GM23248 (cell line): ENCODE measurements at regions not wholly inside any gene's neighbourhood (a gene's known extent, or its start where the extent isn't known, plus 50 kb on each side); places are given as distances from the start of the nearest gene placed in this dataset.

Source experiments
- DNase-seq: peaks from one replicate; pipeline ENCODE4 v3.0.0-alpha.2; 2015
- H2AFZ ChIP-seq: fragments of 200-600 bp; sonication (generic); 2 replicates; pipeline ENCODE4 v1.6.1; 2016; ENCODE audit warnings: antibody characterized with exemption
- H3F3A ChIP-seq: fragments of 200-600 bp; sonication (generic); 2 replicates; pipeline ENCODE4 v1.6.1; 2016; ENCODE audit warnings: mild to moderate bottlenecking, antibody characterized with exemption, mixed run types; ENCODE audit not compliant: insufficient read depth
- H3K27ac ChIP-seq: fragments of 200-600 bp; sonication (generic); 2 replicates; pipeline ENCODE4 v1.5.1; 2016; ENCODE audit warnings: mild to moderate bottlenecking
- H3K27me3 ChIP-seq: fragments of 200-600 bp; sonication (generic); replicated peaks from 2 replicates; pipeline ENCODE4 v1.6.1; 2016; ENCODE audit warnings: mild to moderate bottlenecking; ENCODE audit not compliant: insufficient read depth
- H3K36me3 ChIP-seq: fragments of 200-600 bp; sonication (generic); 2 replicates; pipeline ENCODE4 v1.6.1; 2016; ENCODE audit warnings: low read depth, mild to moderate bottlenecking
- H3K4me1 ChIP-seq: fragments of 200-600 bp; sonication (generic); 2 replicates; pipeline ENCODE4 v1.6.1; 2016; ENCODE audit warnings: mild to moderate bottlenecking; ENCODE audit not compliant: insufficient read depth
- H3K4me2 ChIP-seq: fragments of 200-600 bp; sonication (generic); one replicate; pipeline ENCODE4 v1.6.1; 2016; ENCODE audit warnings: mild to moderate bottlenecking; ENCODE audit not compliant: unreplicated experiment
- H3K4me3 ChIP-seq: fragments of 200-600 bp; sonication (generic); 2 replicates; pipeline ENCODE4 v1.5.1; 2016; ENCODE audit warnings: mild to moderate bottlenecking
- H3K79me2 ChIP-seq: fragments of 200-600 bp; sonication (generic); 2 replicates; pipeline ENCODE4 v1.6.1; 2016; ENCODE audit warnings: mild to moderate bottlenecking; ENCODE audit not compliant: insufficient read depth
- H3K9ac ChIP-seq: fragments of 200-600 bp; sonication (generic); 2 replicates; pipeline ENCODE4 v1.6.1; 2016; ENCODE audit warnings: mild to moderate bottlenecking
- H3K9me2 ChIP-seq: fragments of 200-600 bp; sonication (generic); 2 replicates; pipeline ENCODE4 v1.6.1; 2016; ENCODE audit warnings: mixed run types, mild to moderate bottlenecking, moderate library complexity; ENCODE audit not compliant: insufficient read depth
- H3K9me3 ChIP-seq: fragments of 200-600 bp; sonication (generic); one replicate; pipeline ENCODE4 v1.6.1; 2017; ENCODE audit warnings: low read depth
- H4K20me1 ChIP-seq: fragments of 200-600 bp; sonication (generic); 2 replicates; pipeline ENCODE4 v1.6.0; 2016; ENCODE audit not compliant: insufficient read depth
- EZH2 ChIP-seq: fragments of 200-600 bp; sonication (generic); IDR thresholded peaks from 2 replicates; pipeline ENCODE4 v1.6.1; 2018; ENCODE audit warnings: antibody characterized with exemption, mild to moderate bottlenecking; ENCODE audit not compliant: insufficient read depth, poor library complexity, severe bottlenecking
- EZH2phosphoT487 ChIP-seq: fragments of 200-600 bp; sonication (generic); IDR thresholded peaks from 2 replicates; pipeline ENCODE4 v1.6.1; 2018; ENCODE audit warnings: antibody characterized with exemption, moderate library complexity, mild to moderate bottlenecking, low read depth; ENCODE audit not compliant: insufficient read depth
- WGBS, 2 experiments: methylation state at CpG; one replicate each; pipeline ENCODE4 v1.1.6; 2015 to 2017; ENCODE audit warnings: low lambda C conversion rate in 2 of 2, low coverage in 1 of 2; ENCODE audit errors: missing lambda C conversion rate in 2 of 2; 5-methylcytosine and 5-hydroxymethylcytosine counted together
- in situ Hi-C: fragments of 300-500 bp; cut with MboI; formaldehyde crosslinking; loops from 2 replicates; pipeline ENCODE4 v1.15.0; 2020

DNA sequence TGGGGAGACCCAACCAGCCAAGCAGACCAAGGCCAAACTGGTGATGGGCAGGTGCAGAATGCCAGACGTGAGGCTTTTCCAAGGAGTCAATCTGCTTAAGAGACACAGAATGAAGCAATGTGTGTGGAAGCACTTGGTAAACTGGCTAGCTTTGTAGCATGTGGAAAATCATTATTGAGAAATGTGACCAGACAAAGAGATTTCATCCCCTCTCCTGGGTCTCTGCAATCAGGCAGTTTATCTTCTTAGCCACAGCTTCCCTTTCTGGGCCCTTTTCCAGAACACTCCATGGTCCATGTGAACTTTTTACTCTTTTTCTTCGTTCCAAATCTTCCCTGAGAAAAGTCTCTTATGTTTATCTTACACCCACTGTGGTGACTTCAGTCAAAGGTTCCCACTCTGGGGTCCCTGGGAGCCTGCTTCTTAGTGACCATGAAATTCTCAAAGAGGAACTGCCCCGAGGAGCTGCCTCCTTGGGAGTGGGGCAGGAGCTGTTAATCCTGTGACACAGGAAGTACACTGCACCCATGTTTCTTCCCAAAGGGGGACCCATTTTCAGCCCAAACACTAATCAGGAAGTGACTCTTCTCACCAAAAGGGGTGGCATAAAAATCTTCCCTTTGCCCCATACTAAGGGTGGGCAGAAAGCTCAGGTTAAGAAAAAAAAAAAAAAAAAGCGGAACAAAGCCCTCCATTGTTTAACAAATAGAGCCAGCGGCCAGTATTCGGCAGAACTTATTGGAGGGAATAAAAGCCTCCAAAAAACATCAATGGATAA is 346.2 kb upstream of the ASIC2 start:
- Histone ChIP-seq H3K27ac (no peak overlapping the region), H3K79me2 (no peaks in the 10 kb centered on the region), H3K9me2 (no peaks in the 10 kb centered on the region), H3F3A (no peaks in the 10 kb centered on the region), H2AFZ (no peak overlapping the region), H3K9ac (no peak overlapping the region), H3K36me3 (no peaks in the 10 kb centered on the region), H3K4me2 (no peak overlapping the region), H3K9me3 (no peaks in the 10 kb centered on the region), H3K4me3 (no peak overlapping the region), H3K4me1 (no peaks in the 10 kb centered on the region), H3K27me3 (no peaks in the 10 kb centered on the region), H4K20me1 (no peaks in the 10 kb centered on the region)
- in situ Hi-C loops: no loop called here
- WGBS, 2 experiments: 39 to 40% methylated on average over 6 of the region's 6 CpGs
- DNase-seq: no peak
- TF ChIP-seq EZH2phosphoT487 (no peak), EZH2 (no peak)

DNA sequence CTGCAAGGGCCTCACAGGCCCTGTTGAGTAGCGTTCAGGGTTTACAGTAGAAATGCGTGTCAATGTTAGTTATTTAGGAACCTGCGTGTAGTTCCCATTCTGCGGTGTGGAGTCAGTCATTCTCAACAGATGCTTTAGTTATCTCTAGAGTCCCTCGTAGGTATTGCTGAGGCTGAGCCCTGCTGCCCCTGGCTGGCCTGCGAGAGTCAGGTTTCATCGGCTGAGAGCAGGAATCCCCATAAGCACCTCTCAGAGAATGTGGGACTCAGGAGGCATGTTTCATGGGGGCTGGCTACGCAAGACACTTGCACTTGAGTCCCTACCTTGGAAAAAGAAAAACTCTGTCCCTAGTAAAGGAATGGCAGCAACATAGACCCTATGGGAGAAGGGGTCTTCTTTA is 347.5 kb upstream of the ASIC2 start:
- TF ChIP-seq EZH2: no peak
- no peak for TF ChIP-seq EZH2phosphoT487
- Histone ChIP-seq H2AFZ (no peak overlapping the region), H3K4me2 (no peak overlapping the region), H3K27ac (no peak overlapping the region), H3K79me2 (no peaks in the 10 kb centered on the region), H3K36me3 (no peaks in the 10 kb centered on the region), H3K9ac (no peak overlapping the region), H3K27me3 (no peaks in the 10 kb centered on the region), H4K20me1 (no peaks in the 10 kb centered on the region), H3K9me2 (no peaks in the 10 kb centered on the region), H3K4me3 (no peak overlapping the region), H3K9me3 (no peaks in the 10 kb centered on the region), H3F3A (no peaks in the 10 kb centered on the region), H3K4me1 (no peaks in the 10 kb centered on the region)
- WGBS, 2 experiments: 55 to 61% methylated on average over 8 of the region's 8 CpGs
- in situ Hi-C loops: no loop called here
- no peak for DNase-seq

DNA sequence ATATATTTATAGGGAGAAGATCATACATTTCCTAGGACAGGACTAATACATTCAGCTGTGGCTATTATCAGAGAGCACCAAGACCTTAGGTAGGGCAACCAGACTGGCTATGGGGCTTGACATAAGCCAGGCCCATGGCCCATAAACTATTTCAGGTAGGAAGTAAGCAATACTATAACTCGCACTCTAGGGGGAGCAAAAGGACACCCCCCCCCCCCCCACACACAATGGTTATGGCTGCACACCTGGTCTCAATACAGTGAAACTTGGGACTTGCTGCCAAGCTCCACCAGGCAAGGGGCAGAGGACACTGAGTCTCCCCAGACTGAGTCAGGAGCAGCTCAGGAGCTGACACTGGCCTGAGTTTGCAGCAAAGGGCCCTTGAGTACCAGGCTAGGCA is 348.9 kb upstream of the ASIC2 start:
- Histone ChIP-seq H3K79me2 (no peaks in the 10 kb centered on the region), H3K36me3 (no peaks in the 10 kb centered on the region), H3K27me3 (no peaks in the 10 kb centered on the region), H3K9me2 (no peaks in the 10 kb centered on the region), H3F3A (no peaks in the 10 kb centered on the region), H3K9ac (no peak overlapping the region), H3K4me3 (no peak overlapping the region), H3K27ac (no peak overlapping the region), H3K4me2 (no peak overlapping the region), H2AFZ (no peak overlapping the region), H3K9me3 (no peaks in the 10 kb centered on the region), H3K4me1 (no peaks in the 10 kb centered on the region), H4K20me1 (no peaks in the 10 kb centered on the region)
- in situ Hi-C loops: no loop called here
- DNase-seq: no peak
- WGBS, 2 experiments: 25 to 50% methylated on average over 1 of the region's 1 CpG
- TF ChIP-seq EZH2: no peak
- no peak for TF ChIP-seq EZH2phosphoT487

DNA sequence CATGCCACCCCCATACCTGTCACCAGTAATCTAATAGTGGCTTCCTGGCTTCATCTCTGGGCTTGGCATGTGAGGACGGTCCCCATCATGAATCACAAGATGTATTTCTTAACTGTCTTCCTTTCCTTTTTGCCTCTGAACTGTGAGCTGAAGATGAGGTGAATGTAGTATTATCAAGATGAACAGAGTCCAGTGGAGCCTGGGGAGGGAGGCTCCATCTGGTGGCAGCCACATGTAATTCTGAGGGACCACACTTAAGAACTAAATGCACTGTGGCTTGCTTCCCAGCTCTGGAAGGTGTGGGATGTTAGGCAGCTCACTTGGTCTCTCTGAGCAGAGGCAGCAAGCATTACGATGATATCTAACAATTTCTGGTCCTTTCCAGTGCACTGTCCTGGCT is 354.9 kb upstream of the ASIC2 start:
- no peak overlapping the region for H3K9ac ChIP-seq
- H3F3A ChIP-seq: no peaks in the 10 kb centered on the region
- 0 to 3% methylated on average over 2 of the region's 2 CpGs for WGBS, 2 experiments
- DNase-seq: peak; percentile 47
- no peaks in the 10 kb centered on the region for H4K20me1 ChIP-seq
- H3K36me3 ChIP-seq: no peaks in the 10 kb centered on the region
- no peaks in the 10 kb centered on the region for H3K4me1 ChIP-seq
- H3K9me2 ChIP-seq: no peaks in the 10 kb centered on the region
- in situ Hi-C loops: no loop called here
- H2AFZ ChIP-seq: no peak overlapping the region
- H3K79me2 ChIP-seq: no peaks in the 10 kb centered on the region
- H3K4me3 ChIP-seq: no peak overlapping the region
- no peak overlapping the region for H3K27ac ChIP-seq
- TF ChIP-seq EZH2 (no peak), EZH2phosphoT487 (no peak)
- no peak overlapping the region for H3K4me2 ChIP-seq
- no peaks in the 10 kb centered on the region for H3K9me3 ChIP-seq
- no peaks in the 10 kb centered on the region; the same call in 1 of the 2 replicates for H3K27me3 ChIP-seq
